GM23338 (cell line): ENCODE measurements at regions not wholly inside any gene's neighbourhood (a gene's known extent, or its start where the extent isn't known, plus 50 kb on each side); places are given as distances from the start of the nearest gene placed in this dataset.

Experiments
- ATAC-seq: fragments of 200-7000 bp; cut with Tn5 transposase; 3 replicates; pipeline ENCODE4 v1.9.1; 2020
- DNase-seq: peaks from one replicate; pipeline ENCODE4 v3.0.0-alpha.2; 2015; ENCODE audit warnings: low spot score
- H2AFZ ChIP-seq: fragments of 200-600 bp; sonication (generic); 2 replicates; pipeline ENCODE4 v1.8.0; 2016; ENCODE audit warnings: antibody characterized with exemption, mild to moderate bottlenecking, moderate library complexity
- H3F3A ChIP-seq: fragments of 200-600 bp; sonication (generic); replicated peaks from 2 replicates; pipeline ENCODE4 v1.8.0; 2017; ENCODE audit warnings: antibody characterized with exemption, mixed run types, low read depth
- H3K27ac ChIP-seq: fragments of 200-600 bp; sonication (generic); 2 replicates; pipeline ENCODE4 v1.6.1; 2016; ENCODE audit warnings: low read depth
- H3K27me3 ChIP-seq: fragments of 200-600 bp; sonication (generic); 2 replicates; pipeline ENCODE4 v1.8.0; 2016; ENCODE audit warnings: mild to moderate bottlenecking, mixed run types, moderate library complexity; ENCODE audit not compliant: insufficient read depth
- H3K36me3 ChIP-seq: fragments of 200-600 bp; sonication (generic); 2 replicates; pipeline ENCODE4 v1.8.0; 2016; ENCODE audit warnings: mild to moderate bottlenecking; ENCODE audit not compliant: insufficient read depth
- H3K4me1 ChIP-seq: fragments of 200-600 bp; sonication (generic); 2 replicates; pipeline ENCODE4 v1.8.0; 2016; ENCODE audit warnings: mild to moderate bottlenecking, moderate library complexity; ENCODE audit not compliant: insufficient read depth
- H3K4me2 ChIP-seq: fragments of 200-600 bp; sonication (generic); 2 replicates; pipeline ENCODE4 v1.7.1; 2017; ENCODE audit warnings: mixed run types
- H3K4me3 ChIP-seq: fragments of 200-600 bp; sonication (generic); 2 replicates; pipeline ENCODE4 v1.6.1; 2016; ENCODE audit warnings: mixed run types
- H3K79me2 ChIP-seq: fragments of 200-600 bp; sonication (generic); replicated peaks from 2 replicates; pipeline ENCODE4 v1.8.0; 2017; ENCODE audit warnings: mild to moderate bottlenecking; ENCODE audit not compliant: insufficient read depth
- H3K9me2 ChIP-seq: fragments of 200-600 bp; sonication (generic); 2 replicates; pipeline ENCODE4 v1.8.0; 2017; ENCODE audit not compliant: insufficient read depth
- H4K20me1 ChIP-seq: fragments of 200-600 bp; sonication (generic); replicated peaks from 2 replicates; pipeline ENCODE4 v1.8.0; 2017; ENCODE audit warnings: mild to moderate bottlenecking; ENCODE audit not compliant: insufficient read depth
- H3K27ac Mint-ChIP-seq: 2 replicates; pipeline ENCODE4 v1.8.0; 2020; ENCODE audit warnings: inconsistent platforms, mild to moderate bottlenecking, moderate library complexity, mixed read lengths
- H3K27me3 Mint-ChIP-seq: 3 replicates; pipeline ENCODE4 v1.8.0; 2022; ENCODE audit warnings: low read depth, mild to moderate bottlenecking, moderate library complexity, mixed read lengths, inconsistent platforms; ENCODE audit not compliant: insufficient read depth, poor library complexity
- H3K36me3 Mint-ChIP-seq: 3 replicates; pipeline ENCODE4 v1.8.0; 2021; ENCODE audit warnings: low read depth, mild to moderate bottlenecking, inconsistent platforms, moderate library complexity, mixed read lengths
- H3K4me1 Mint-ChIP-seq: 3 replicates; pipeline ENCODE4 v1.8.0; 2020; ENCODE audit warnings: mild to moderate bottlenecking, inconsistent platforms, mixed read lengths
- H3K4me3 Mint-ChIP-seq: 3 replicates; pipeline ENCODE4 v1.8.0; 2021; ENCODE audit warnings: moderate library complexity, mild to moderate bottlenecking, inconsistent platforms, mixed read lengths
- H3K9me3 Mint-ChIP-seq: 3 replicates; pipeline ENCODE4 v1.8.0; 2020; ENCODE audit warnings: moderate library complexity, mild to moderate bottlenecking, inconsistent platforms, mixed read lengths
- CREB1 ChIP-seq: fragments of 250-450 bp; sonication (Bioruptor Pico); IDR thresholded peaks from 2 replicates; pipeline ENCODE4 v1.5.0; 2020; ENCODE audit warnings: low read depth, mild to moderate bottlenecking, moderate library complexity
- ETS1 ChIP-seq: IDR thresholded peaks from 2 replicates; pipeline ENCODE4 v1.6.1; 2016; ENCODE audit warnings: antibody characterized with exemption
- EZH2 ChIP-seq: fragments of 200-600 bp; sonication (generic); IDR thresholded peaks from one replicate; pipeline ENCODE4 v1.8.0; 2017; ENCODE audit warnings: antibody characterized with exemption, mild to moderate bottlenecking, low read depth; ENCODE audit not compliant: unreplicated experiment
- EZH2phosphoT487 ChIP-seq: fragments of 200-600 bp; sonication (generic); IDR thresholded peaks from one replicate; pipeline ENCODE4 v1.8.1; 2018; ENCODE audit warnings: antibody characterized with exemption; ENCODE audit not compliant: unreplicated experiment
- JUNB ChIP-seq: IDR thresholded peaks from one replicate; pipeline ENCODE4 v1.6.1; 2016; ENCODE audit warnings: antibody characterized with exemption; ENCODE audit not compliant: unreplicated experiment
- REST ChIP-seq: IDR thresholded peaks from one replicate; pipeline ENCODE4 v1.6.1; 2018; ENCODE audit warnings: antibody characterized with exemption; ENCODE audit not compliant: unreplicated experiment
- STAT1 ChIP-seq: IDR thresholded peaks from one replicate; pipeline ENCODE4 v1.6.1; 2016; ENCODE audit warnings: antibody characterized with exemption; ENCODE audit not compliant: unreplicated experiment
- ZNF114 ChIP-seq: fragments of 250-450 bp; sonication (Bioruptor Pico); IDR thresholded peaks from 2 replicates; pipeline ENCODE4 v1.5.0; 2020; ENCODE audit warnings: mild to moderate bottlenecking, moderate library complexity
- ZNF331 ChIP-seq: fragments of 250-450 bp; sonication (Bioruptor Pico); IDR thresholded peaks from 2 replicates; pipeline ENCODE4 v1.5.0; 2020; ENCODE audit warnings: low read depth, mild to moderate bottlenecking, moderate library complexity
- TF ChIP-seq, protein P1 (sequence below): fragments of 250-450 bp; sonication (Bioruptor Pico); IDR thresholded peaks from 2 replicates; pipeline ENCODE4 v1.5.0; 2020; ENCODE audit warnings: mild to moderate bottlenecking, moderate library complexity

DNA sequence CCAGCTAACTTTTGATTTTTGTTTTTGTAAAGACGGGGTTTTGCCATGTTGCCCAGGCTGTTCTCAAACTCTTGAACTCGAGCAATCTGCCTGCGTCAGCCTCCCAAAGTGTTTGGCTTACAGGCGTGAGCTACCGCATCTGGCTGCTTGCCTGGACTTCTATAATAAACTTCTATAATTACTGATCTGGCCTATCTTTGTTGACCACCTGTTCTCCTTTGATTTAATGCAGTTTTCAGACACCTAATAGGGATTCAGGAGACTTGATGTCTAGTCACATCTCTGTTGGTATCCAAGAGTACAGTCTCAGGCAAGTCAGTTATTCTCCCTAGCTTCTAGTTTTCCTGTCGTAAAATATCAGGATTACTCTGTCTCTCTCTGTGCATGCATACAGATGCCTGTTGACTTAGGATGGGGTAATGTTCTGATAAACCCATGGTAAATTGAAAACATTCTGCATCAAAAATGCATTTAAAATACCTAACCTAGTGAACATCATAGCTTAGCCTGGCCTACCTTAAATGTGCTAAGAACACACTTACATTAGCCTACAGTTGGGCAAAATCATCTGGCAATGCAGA, 51.5 kb upstream of the NR3C1 start:
- TF ChIP-seq ZNF331 = no peak
- TF ChIP-seq, protein P1, sequence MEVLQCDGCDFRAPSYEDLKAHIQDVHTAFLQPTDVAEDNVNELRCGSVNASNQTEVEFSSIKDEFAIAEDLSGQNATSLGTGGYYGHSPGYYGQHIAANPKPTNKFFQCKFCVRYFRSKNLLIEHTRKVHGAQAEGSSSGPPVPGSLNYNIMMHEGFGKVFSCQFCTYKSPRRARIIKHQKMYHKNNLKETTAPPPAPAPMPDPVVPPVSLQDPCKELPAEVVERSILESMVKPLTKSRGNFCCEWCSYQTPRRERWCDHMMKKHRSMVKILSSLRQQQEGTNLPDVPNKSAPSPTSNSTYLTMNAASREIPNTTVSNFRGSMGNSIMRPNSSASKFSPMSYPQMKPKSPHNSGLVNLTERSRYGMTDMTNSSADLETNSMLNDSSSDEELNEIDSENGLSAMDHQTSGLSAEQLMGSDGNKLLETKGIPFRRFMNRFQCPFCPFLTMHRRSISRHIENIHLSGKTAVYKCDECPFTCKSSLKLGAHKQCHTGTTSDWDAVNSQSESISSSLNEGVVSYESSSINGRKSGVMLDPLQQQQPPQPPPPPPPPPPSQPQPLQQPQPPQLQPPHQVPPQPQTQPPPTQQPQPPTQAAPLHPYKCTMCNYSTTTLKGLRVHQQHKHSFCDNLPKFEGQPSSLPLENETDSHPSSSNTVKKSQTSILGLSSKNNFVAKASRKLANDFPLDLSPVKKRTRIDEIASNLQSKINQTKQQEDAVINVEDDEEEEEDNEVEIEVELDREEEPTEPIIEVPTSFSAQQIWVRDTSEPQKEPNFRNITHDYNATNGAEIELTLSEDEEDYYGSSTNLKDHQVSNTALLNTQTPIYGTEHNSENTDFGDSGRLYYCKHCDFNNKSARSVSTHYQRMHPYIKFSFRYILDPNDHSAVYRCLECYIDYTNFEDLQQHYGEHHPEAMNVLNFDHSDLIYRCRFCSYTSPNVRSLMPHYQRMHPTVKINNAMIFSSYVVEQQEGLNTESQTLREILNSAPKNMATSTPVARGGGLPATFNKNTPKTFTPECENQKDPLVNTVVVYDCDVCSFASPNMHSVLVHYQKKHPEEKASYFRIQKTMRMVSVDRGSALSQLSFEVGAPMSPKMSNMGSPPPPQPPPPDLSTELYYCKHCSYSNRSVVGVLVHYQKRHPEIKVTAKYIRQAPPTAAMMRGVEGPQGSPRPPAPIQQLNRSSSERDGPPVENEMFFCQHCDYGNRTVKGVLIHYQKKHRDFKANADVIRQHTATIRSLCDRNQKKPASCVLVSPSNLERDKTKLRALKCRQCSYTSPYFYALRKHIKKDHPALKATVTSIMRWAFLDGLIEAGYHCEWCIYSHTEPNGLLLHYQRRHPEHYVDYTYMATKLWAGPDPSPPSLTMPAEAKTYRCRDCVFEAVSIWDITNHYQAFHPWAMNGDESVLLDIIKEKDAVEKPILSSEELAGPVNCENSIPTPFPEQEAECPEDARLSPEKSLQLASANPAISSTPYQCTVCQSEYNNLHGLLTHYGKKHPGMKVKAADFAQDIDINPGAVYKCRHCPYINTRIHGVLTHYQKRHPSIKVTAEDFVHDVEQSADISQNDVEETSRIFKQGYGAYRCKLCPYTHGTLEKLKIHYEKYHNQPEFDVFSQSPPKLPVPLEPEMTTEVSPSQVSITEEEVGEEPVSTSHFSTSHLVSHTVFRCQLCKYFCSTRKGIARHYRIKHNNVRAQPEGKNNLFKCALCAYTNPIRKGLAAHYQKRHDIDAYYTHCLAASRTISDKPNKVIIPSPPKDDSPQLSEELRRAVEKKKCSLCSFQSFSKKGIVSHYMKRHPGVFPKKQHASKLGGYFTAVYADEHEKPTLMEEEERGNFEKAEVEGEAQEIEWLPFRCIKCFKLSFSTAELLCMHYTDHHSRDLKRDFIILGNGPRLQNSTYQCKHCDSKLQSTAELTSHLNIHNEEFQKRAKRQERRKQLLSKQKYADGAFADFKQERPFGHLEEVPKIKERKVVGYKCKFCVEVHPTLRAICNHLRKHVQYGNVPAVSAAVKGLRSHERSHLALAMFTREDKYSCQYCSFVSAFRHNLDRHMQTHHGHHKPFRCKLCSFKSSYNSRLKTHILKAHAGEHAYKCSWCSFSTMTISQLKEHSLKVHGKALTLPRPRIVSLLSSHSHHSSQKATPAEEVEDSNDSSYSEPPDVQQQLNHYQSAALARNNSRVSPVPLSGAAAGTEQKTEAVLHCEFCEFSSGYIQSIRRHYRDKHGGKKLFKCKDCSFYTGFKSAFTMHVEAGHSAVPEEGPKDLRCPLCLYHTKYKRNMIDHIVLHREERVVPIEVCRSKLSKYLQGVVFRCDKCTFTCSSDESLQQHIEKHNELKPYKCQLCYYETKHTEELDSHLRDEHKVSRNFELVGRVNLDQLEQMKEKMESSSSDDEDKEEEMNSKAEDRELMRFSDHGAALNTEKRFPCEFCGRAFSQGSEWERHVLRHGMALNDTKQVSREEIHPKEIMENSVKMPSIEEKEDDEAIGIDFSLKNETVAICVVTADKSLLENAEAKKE (CRISPR knock-in tag) = no peak
- TF ChIP-seq ZNF114 = no peak
- Histone ChIP-seq H3K36me3 (no peaks in the 10 kb centered on the region), H4K20me1 (no peaks in the 10 kb centered on the region), H3K4me1 (no peaks in the 10 kb centered on the region), H2AFZ (no peak overlapping the region), H3K27ac (no peak overlapping the region), H3F3A (no peaks in the 10 kb centered on the region), H3K4me3 (no peak overlapping the region), H3K9me2 (peaks cover 5% of the 10 kb centered on the region; the same call in 1 of the 2 replicates), H3K27me3 (no peaks in the 10 kb centered on the region), H3K4me2 (no peak overlapping the region), H3K79me2 (no peaks in the 10 kb centered on the region)
- Mint-ChIP-seq H3K4me3 (no peak overlapping the region), H3K9me3 (no peaks in the 10 kb centered on the region), H3K4me1 (peaks cover 3% of the 10 kb centered on the region; the same call in 2 of the 3 replicates), H3K27ac (no peak overlapping the region), H3K36me3 (no peaks in the 10 kb centered on the region; the same call in 2 of the 3 replicates), H3K27me3 (peaks cover 2% of the 10 kb centered on the region)
- DNase-seq = no peak
- no peak for ATAC-seq

GRCh38 chr5:143453720-143454119, 50.2 kb upstream of the NR3C1 start:
- no peak for ATAC-seq
- no peak overlapping the region for H3K27ac ChIP-seq
- no peaks in the 10 kb centered on the region for H3F3A ChIP-seq
- no peak overlapping the region for H3K27ac Mint-ChIP-seq
- no peak overlapping the region for H3K4me3 ChIP-seq
- no peaks in the 10 kb centered on the region for H3K79me2 ChIP-seq
- H3K9me3 Mint-ChIP-seq = no peaks in the 10 kb centered on the region
- no peak for TF ChIP-seq REST
- no peak for TF ChIP-seq EZH2
- TF ChIP-seq ZNF114 = no peak
- no peak for TF ChIP-seq JUNB
- TF ChIP-seq ETS1 = no peak
- no peak for TF ChIP-seq STAT1
- TF ChIP-seq EZH2phosphoT487 = no peak
- no peak for TF ChIP-seq CREB1 (CRISPR knock-in tag)
- no peaks in the 10 kb centered on the region for H3K36me3 ChIP-seq
- H3K36me3 Mint-ChIP-seq = no peaks in the 10 kb centered on the region; the same call in 2 of the 3 replicates
- H3K4me1 ChIP-seq = no peaks in the 10 kb centered on the region
- H3K4me3 Mint-ChIP-seq = no peak overlapping the region
- H3K4me1 Mint-ChIP-seq = peaks cover 3% of the 10 kb centered on the region; the same call in 2 of the 3 replicates
- no peaks in the 10 kb centered on the region for H4K20me1 ChIP-seq
- no peak overlapping the region for H3K4me2 ChIP-seq
- no peaks in the 10 kb centered on the region for H3K27me3 ChIP-seq
- DNase-seq = no peak
- H2AFZ ChIP-seq = no peak overlapping the region
- peaks cover 2% of the 10 kb centered on the region for H3K27me3 Mint-ChIP-seq
- H3K9me2 ChIP-seq = peaks cover 5% of the 10 kb centered on the region; the same call in 1 of the 2 replicates
